ENCODE measurements at regions not wholly inside any gene's neighbourhood (a gene's known extent, or its start where the extent isn't known, plus 50 kb on each side); places are given as distances from the start of the nearest gene placed in this dataset.
"Not testable (repeated sequence)": the region's sequence is repeated elsewhere in the genome, so short reads cannot be mapped to it uniquely, and the experiment has no call there.

DNA sequence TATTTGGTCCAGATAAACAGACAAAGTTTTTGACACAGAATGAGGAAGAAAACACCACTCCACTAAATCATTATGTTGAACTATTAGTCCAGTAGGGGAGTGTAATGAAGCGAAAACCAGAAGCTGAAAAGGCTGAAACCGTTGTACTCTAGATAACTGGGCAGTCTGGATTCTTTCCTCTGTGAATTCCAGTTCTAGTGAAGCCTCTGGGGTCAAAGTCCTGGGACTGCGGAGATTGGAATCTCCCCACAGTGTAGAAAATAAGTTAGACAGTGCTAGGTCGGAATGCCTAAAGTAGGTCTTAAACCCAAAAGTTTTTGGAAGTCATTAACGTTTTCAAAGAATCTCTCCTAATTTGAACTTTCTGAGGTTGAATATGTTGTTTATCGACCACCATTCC lies 1589.9 kb downstream of the REEP3 start:
- WGBS (ENCODE audit: low lambda C conversion rate): 0% methylated on average over 6 of the region's 6 CpGs
- H3K27me3 ChIP-seq (ENCODE audit: control insufficient read depth in 1 of 2, insufficient read depth in 2 of 2, low read length in 2 of 2); H3K79me2 ChIP-seq (ENCODE audit: insufficient read depth, low read length); H2AFZ ChIP-seq (ENCODE audit: low read length); H3K36me3 ChIP-seq (replicated peaks in 1 of 2; ENCODE audit: control insufficient read depth in 1 of 2, insufficient read depth in 2 of 2, low read length in 2 of 2); H3K4me3 ChIP-seq (replicated peaks in 1 of 3; ENCODE audit: insufficient read depth in 1 of 3, low read depth in 2 of 3, low read length in 3 of 3); H3K4me1 ChIP-seq (ENCODE audit: insufficient read depth, low read length); in situ Hi-C loops (cut with HindIII; ENCODE audit: extremely low pct_ligation_motif_present, low pct_unique_long_range_greater_than_20kb); H3K9ac ChIP-seq (ENCODE audit: insufficient read depth, low read depth, low read length); H3K4me2 ChIP-seq (ENCODE audit: low read depth, low read length); FAIRE-seq; H3K27ac ChIP-seq (ENCODE audit: extremely low read length, insufficient read depth, low read length); H4K20me1 ChIP-seq (ENCODE audit: insufficient read depth, low read length); CTCF ChIA-PET (ENCODE audit: low intra/inter-chr PET ratio, low total read pairs); BruUV-seq (replicated peaks); POLR2A ChIA-PET; intact Hi-C loops (cut with micrococcal nuclease; ENCODE audit: unreplicated experiment); ATAC-seq: not testable (repeated sequence)
- TF ChIP-seq, protein P1, sequence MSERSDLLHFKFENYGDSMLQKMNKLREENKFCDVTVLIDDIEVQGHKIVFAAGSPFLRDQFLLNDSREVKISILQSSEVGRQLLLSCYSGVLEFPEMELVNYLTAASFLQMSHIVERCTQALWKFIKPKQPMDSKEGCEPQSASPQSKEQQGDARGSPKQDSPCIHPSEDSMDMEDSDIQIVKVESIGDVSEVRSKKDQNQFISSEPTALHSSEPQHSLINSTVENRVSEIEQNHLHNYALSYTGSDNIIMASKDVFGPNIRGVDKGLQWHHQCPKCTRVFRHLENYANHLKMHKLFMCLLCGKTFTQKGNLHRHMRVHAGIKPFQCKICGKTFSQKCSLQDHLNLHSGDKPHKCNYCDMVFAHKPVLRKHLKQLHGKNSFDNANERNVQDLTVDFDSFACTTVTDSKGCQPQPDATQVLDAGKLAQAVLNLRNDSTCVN (CRISPR knock-in tag; IDR thresholded peaks at IDR 0.05; ENCODE audit: borderline replicate concordance): peak; percentile 87; the same call in 1 of the 2 replicates
- DNase-seq (ENCODE audit: low spot score): peak; percentile 22
- H3K9me3 ChIP-seq (ENCODE audit: low read length): peaks cover 12% of the 10 kb centered on the region; the same call in 1 of the 2 replicates

DNA sequence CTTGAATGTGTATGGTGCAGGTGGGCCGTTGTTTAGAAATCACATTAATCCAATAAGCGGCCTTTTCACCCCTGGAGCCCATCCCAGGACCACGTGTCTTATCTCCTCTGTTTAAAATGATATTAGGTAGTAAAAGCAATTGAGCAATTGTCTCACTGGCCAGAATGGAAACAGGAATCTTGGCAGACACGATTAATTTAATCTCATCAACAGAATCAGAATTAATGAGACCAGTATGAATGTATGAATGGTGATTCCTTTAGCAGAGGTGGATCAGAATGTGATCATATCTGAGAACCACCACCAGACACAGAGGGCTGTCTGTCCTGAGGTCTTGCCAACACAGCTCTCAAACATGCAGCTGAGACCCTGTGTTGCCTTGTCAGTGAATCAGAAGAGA lies 1591.4 kb downstream of the REEP3 start:
- in situ Hi-C loops (cut with HindIII; ENCODE audit: extremely low pct_ligation_motif_present, low pct_unique_long_range_greater_than_20kb) (no loop called here), intact Hi-C loops (cut with micrococcal nuclease; ENCODE audit: unreplicated experiment) (no loop called here)
- no peak overlapping the region for H3K27ac ChIP-seq (ENCODE audit: extremely low read length, insufficient read depth, low read length)
- DNase-seq (ENCODE audit: low spot score) (no peak), FAIRE-seq (no peak), ATAC-seq (no peak)
- H2AFZ ChIP-seq (ENCODE audit: low read length): no peak overlapping the region
- BruUV-seq (replicated peaks): no TSS peak
- 0 out of 2 replicates have a peak, but pooled peaks cover 4% of the 10 kb centered on the region for H3K9me3 ChIP-seq (ENCODE audit: low read length)
- H3K79me2 ChIP-seq (ENCODE audit: insufficient read depth, low read length): no peaks in the 10 kb centered on the region
- H4K20me1 ChIP-seq (ENCODE audit: insufficient read depth, low read length): no peaks in the 10 kb centered on the region
- ChIA-PET CTCF (ENCODE audit: low intra/inter-chr PET ratio, low total read pairs) (no interaction called here), POLR2A (no interaction called here)
- no peak overlapping the region for H3K4me2 ChIP-seq (ENCODE audit: low read depth, low read length)
- H3K4me1 ChIP-seq (ENCODE audit: insufficient read depth, low read length): no peaks in the 10 kb centered on the region
- no peaks in the 10 kb centered on the region for H3K27me3 ChIP-seq (ENCODE audit: control insufficient read depth in 1 of 2, insufficient read depth in 2 of 2, low read length in 2 of 2)
- 13% methylated on average over 4 of the region's 4 CpGs for WGBS (ENCODE audit: low lambda C conversion rate)
- no peak overlapping the region for H3K4me3 ChIP-seq (replicated peaks in 1 of 3; ENCODE audit: insufficient read depth in 1 of 3, low read depth in 2 of 3, low read length in 3 of 3)
- no peaks in the 10 kb centered on the region for H3K36me3 ChIP-seq (replicated peaks in 1 of 2; ENCODE audit: control insufficient read depth in 1 of 2, insufficient read depth in 2 of 2, low read length in 2 of 2)
- H3K9ac ChIP-seq (ENCODE audit: insufficient read depth, low read depth, low read length): no peak overlapping the region
- TF ChIP-seq FOSL2 (CRISPR knock-in tag; IDR thresholded peaks at IDR 0.05) (no peak), RAD51 (IDR thresholded peaks at IDR 0.05; ENCODE audit: borderline replicate concordance) (no peak), ZFP36L1 (CRISPR knock-in tag; IDR thresholded peaks at IDR 0.05) (no peak), JARID2 (CRISPR knock-in tag; IDR thresholded peaks at IDR 0.05; ENCODE audit: insufficient replicate concordance) (no peak)
- TF ChIP-seq, protein P2, sequence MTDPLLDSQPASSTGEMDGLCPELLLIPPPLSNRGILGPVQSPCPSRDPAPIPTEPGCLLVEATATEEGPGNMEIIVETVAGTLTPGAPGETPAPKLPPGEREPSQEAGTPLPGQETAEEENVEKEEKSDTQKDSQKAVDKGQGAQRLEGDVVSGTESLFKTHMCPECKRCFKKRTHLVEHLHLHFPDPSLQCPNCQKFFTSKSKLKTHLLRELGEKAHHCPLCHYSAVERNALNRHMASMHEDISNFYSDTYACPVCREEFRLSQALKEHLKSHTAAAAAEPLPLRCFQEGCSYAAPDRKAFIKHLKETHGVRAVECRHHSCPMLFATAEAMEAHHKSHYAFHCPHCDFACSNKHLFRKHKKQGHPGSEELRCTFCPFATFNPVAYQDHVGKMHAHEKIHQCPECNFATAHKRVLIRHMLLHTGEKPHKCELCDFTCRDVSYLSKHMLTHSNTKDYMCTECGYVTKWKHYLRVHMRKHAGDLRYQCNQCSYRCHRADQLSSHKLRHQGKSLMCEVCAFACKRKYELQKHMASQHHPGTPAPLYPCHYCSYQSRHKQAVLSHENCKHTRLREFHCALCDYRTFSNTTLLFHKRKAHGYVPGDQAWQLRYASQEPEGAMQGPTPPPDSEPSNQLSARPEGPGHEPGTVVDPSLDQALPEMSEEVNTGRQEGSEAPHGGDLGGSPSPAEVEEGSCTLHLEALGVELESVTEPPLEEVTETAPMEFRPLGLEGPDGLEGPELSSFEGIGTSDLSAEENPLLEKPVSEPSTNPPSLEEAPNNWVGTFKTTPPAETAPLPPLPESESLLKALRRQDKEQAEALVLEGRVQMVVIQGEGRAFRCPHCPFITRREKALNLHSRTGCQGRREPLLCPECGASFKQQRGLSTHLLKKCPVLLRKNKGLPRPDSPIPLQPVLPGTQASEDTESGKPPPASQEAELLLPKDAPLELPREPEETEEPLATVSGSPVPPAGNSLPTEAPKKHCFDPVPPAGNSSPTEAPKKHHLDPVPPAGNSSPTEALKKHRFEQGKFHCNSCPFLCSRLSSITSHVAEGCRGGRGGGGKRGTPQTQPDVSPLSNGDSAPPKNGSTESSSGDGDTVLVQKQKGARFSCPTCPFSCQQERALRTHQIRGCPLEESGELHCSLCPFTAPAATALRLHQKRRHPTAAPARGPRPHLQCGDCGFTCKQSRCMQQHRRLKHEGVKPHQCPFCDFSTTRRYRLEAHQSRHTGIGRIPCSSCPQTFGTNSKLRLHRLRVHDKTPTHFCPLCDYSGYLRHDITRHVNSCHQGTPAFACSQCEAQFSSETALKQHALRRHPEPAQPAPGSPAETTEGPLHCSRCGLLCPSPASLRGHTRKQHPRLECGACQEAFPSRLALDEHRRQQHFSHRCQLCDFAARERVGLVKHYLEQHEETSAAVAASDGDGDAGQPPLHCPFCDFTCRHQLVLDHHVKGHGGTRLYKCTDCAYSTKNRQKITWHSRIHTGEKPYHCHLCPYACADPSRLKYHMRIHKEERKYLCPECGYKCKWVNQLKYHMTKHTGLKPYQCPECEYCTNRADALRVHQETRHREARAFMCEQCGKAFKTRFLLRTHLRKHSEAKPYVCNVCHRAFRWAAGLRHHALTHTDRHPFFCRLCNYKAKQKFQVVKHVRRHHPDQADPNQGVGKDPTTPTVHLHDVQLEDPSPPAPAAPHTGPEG (CRISPR knock-in tag; IDR thresholded peaks at IDR 0.05): no peak
- TF ChIP-seq, protein P3, sequence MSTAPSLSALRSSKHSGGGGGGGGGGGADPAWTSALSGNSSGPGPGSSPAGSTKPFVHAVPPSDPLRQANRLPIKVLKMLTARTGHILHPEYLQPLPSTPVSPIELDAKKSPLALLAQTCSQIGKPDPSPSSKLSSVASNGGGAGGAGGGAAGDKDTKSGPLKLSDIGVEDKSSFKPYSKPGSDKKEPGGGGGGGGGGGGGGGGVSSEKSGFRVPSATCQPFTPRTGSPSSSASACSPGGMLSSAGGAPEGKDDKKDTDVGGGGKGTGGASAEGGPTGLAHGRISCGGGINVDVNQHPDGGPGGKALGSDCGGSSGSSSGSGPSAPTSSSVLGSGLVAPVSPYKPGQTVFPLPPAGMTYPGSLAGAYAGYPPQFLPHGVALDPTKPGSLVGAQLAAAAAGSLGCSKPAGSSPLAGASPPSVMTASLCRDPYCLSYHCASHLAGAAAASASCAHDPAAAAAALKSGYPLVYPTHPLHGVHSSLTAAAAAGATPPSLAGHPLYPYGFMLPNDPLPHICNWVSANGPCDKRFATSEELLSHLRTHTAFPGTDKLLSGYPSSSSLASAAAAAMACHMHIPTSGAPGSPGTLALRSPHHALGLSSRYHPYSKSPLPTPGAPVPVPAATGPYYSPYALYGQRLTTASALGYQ (CRISPR knock-in tag; IDR thresholded peaks at IDR 0.05): no peak
- TF ChIP-seq, protein P4, sequence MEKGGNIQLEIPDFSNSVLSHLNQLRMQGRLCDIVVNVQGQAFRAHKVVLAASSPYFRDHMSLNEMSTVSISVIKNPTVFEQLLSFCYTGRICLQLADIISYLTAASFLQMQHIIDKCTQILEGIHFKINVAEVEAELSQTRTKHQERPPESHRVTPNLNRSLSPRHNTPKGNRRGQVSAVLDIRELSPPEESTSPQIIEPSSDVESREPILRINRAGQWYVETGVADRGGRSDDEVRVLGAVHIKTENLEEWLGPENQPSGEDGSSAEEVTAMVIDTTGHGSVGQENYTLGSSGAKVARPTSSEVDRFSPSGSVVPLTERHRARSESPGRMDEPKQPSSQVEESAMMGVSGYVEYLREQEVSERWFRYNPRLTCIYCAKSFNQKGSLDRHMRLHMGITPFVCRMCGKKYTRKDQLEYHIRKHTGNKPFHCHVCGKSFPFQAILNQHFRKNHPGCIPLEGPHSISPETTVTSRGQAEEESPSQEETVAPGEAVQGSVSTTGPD (CRISPR knock-in tag; IDR thresholded peaks at IDR 0.05): no peak

All from HepG2 (cell line).